Progenitor cell of endocrine pancreas (in vitro differentiated cells): ENCODE measurements at regions not wholly inside any gene's neighbourhood (a gene's known extent, or its start where the extent isn't known, plus 50 kb on each side); places are given as distances from the start of the nearest gene placed in this dataset.

Experiments used
- DNase-seq: peaks from one replicate; pipeline ENCODE4 v3.0.0; 2021; ENCODE audit warnings: low spot score; ENCODE audit not compliant: unreplicated experiment
- H3K27ac Mint-ChIP-seq: 2 replicates; pipeline ENCODE4 v1.8.0; 2021; ENCODE audit warnings: mild to moderate bottlenecking, moderate library complexity, mixed read lengths
- H3K27me3 Mint-ChIP-seq: 2 replicates; pipeline ENCODE4 v1.8.0; 2021; ENCODE audit warnings: mixed read lengths
- H3K36me3 Mint-ChIP-seq: 2 replicates; pipeline ENCODE4 v1.8.0; 2022; ENCODE audit warnings: mixed read lengths; ENCODE audit not compliant: insufficient read depth
- H3K4me1 Mint-ChIP-seq: 2 replicates; pipeline ENCODE4 v1.8.0; 2021; ENCODE audit warnings: low read depth, mixed read lengths
- H3K4me3 Mint-ChIP-seq: 2 replicates; pipeline ENCODE4 v1.8.0; 2021; ENCODE audit warnings: low read depth, mild to moderate bottlenecking, moderate library complexity, mixed read lengths
- H3K9me3 Mint-ChIP-seq: 2 replicates; pipeline ENCODE4 v1.8.0; 2021; ENCODE audit warnings: low read depth, mixed read lengths
- TF ChIP-seq, protein P1 (sequence below): fragments of 200-600 bp; sonication (generic); IDR thresholded peaks from one replicate; pipeline ENCODE4 v1.5.0; 2021; ENCODE audit warnings: antibody characterized with exemption, mild to moderate bottlenecking; ENCODE audit not compliant: unreplicated experiment

DNA sequence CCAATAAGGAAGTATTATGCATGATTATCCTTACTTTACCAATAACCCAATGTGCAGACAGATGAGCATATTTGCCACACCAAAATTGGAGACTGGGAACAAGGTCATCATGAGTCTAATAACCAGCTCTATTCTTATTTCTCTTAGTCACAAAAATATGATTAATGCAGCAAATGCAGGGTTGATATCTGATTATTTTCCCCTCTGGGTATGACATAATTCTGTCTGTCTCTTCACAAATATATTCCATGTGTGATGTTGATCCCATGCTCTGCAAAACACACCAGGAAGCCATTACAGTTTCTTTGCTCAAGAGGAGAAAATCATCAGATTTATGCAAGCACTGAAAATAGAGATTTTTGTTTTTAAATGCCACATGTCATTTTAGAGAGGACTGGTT is 196.5 kb upstream of the DGKB start:
- TF ChIP-seq, protein P1, sequence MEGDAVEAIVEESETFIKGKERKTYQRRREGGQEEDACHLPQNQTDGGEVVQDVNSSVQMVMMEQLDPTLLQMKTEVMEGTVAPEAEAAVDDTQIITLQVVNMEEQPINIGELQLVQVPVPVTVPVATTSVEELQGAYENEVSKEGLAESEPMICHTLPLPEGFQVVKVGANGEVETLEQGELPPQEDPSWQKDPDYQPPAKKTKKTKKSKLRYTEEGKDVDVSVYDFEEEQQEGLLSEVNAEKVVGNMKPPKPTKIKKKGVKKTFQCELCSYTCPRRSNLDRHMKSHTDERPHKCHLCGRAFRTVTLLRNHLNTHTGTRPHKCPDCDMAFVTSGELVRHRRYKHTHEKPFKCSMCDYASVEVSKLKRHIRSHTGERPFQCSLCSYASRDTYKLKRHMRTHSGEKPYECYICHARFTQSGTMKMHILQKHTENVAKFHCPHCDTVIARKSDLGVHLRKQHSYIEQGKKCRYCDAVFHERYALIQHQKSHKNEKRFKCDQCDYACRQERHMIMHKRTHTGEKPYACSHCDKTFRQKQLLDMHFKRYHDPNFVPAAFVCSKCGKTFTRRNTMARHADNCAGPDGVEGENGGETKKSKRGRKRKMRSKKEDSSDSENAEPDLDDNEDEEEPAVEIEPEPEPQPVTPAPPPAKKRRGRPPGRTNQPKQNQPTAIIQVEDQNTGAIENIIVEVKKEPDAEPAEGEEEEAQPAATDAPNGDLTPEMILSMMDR: no peak
- Mint-ChIP-seq H3K4me3 (no peak overlapping the region), H3K27ac (no peak overlapping the region), H3K4me1 (no peaks in the 10 kb centered on the region), H3K27me3 (no peaks in the 10 kb centered on the region), H3K36me3 (no peaks in the 10 kb centered on the region), H3K9me3 (no peaks in the 10 kb centered on the region)
- DNase-seq: no peak

DNA sequence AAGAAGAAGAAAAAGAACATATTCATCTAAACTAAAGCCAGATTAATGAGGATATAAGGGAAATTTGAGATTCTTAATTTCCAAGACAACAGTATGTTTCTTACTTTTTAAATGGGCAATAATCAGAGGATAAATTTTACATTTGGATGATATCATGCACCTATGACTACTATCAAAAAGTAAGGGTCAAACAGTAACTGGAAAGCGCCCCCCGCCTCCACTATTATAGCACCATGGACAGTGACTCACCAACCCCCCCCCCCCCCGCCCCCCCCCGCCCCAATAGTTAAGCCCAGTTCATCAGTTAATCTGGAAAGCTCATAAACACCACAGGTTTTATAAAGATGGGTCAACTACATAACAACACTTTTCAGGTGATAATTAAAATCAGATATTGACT is 194.3 kb upstream of the DGKB start:
- H3K36me3 Mint-ChIP-seq: no peaks in the 10 kb centered on the region
- H3K27me3 Mint-ChIP-seq: no peaks in the 10 kb centered on the region
- H3K4me3 Mint-ChIP-seq: no peak overlapping the region
- TF ChIP-seq, protein P1: no peak
- DNase-seq: no peak
- H3K4me1 Mint-ChIP-seq: no peaks in the 10 kb centered on the region
- H3K9me3 Mint-ChIP-seq: no peaks in the 10 kb centered on the region
- no peak overlapping the region for H3K27ac Mint-ChIP-seq

DNA sequence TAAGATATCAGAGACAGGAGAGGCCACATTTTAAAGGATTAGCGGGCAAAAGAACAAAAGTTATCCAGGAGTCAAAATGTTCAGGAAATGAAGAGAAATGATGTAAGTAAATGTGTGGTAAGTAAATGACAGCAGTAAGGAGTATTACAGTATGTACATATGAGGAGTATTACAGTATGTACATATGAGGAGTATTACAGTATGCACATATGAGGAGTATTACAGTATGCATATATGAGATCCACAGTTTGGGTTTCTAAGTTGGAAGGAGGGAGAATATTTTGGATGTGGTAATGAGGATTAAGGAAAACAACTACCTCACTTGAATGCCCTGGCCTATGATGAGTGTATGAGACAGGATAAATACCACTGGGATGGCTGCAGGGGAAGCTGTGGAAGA is 192.4 kb upstream of the DGKB start:
- Mint-ChIP-seq H3K9me3 (no peaks in the 10 kb centered on the region), H3K27ac (no peak overlapping the region), H3K27me3 (no peaks in the 10 kb centered on the region), H3K36me3 (no peaks in the 10 kb centered on the region), H3K4me3 (no peak overlapping the region), H3K4me1 (no peaks in the 10 kb centered on the region)
- TF ChIP-seq, protein P1: no peak
- no peak for DNase-seq

DNA sequence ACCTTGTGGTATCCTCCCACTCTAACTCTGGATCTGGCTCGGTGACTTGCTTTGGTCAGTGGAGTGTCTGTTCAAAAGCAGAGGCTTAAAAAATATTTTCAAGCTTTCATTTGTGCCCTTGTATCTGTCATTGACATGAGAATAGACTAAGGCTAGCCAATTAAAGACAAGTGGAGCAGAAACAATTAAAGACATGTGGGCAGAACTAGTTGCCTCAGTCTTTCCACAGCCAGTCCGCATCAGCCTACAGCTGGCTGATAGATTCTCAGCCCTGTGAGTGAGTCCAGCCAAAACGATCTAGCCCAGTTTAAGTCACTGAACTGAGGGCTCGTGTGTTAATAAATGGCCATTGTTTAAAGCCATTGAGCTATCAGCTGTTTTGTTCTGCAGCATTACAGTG is 185.2 kb upstream of the DGKB start:
- H3K27ac Mint-ChIP-seq: no peak overlapping the region
- no peak for DNase-seq
- no peaks in the 10 kb centered on the region for H3K4me1 Mint-ChIP-seq
- TF ChIP-seq, protein P1: no peak
- no peaks in the 10 kb centered on the region for H3K9me3 Mint-ChIP-seq
- H3K4me3 Mint-ChIP-seq: no peak overlapping the region
- H3K27me3 Mint-ChIP-seq: no peaks in the 10 kb centered on the region
- H3K36me3 Mint-ChIP-seq: no peaks in the 10 kb centered on the region

DNA sequence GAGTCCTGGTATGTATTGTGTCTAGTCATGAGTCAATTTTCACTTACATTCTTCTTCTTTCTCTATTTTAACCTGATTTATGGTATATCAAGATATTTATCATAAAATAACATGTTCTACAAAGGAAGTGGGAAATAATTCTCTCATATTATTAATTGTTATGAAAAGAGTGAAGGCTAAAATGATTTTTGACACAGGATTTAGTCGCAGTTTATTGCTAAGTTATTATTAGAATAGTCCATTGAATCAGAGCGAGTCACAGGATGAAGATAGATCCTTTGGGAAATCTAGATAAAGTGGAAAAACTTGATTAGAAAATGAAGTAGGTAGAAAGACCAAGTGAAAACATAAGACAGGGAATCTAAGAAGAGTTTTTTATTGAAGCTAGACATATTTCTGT is 184.3 kb upstream of the DGKB start:
- H3K27me3 Mint-ChIP-seq: no peaks in the 10 kb centered on the region
- no peak overlapping the region for H3K27ac Mint-ChIP-seq
- H3K4me3 Mint-ChIP-seq: no peak overlapping the region
- no peaks in the 10 kb centered on the region for H3K36me3 Mint-ChIP-seq
- no peak for DNase-seq
- TF ChIP-seq, protein P1: no peak
- H3K9me3 Mint-ChIP-seq: no peaks in the 10 kb centered on the region
- no peaks in the 10 kb centered on the region for H3K4me1 Mint-ChIP-seq

DNA sequence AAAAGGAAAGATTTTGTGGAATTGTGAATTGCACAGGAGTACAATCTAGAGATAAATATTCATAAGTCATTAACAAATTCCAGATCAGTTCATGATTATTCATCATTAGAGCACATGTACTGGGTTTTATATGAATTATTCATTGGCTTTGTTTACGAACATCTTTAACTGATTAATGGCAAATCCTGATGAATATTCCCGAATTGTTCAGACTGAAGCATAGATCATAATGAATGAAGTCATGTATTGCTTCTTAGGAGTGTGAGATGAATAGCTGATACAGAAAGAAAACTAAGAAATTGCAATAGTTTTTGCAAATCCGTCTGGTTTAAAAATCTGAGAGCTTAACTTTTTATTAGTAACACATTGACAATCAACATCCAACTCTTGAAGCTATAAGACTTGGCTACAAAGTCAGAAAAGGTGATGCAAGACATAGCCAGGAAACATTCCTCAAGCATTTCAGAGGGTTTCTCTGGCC is 183.6 kb upstream of the DGKB start:
- no peaks in the 10 kb centered on the region for H3K27me3 Mint-ChIP-seq
- H3K9me3 Mint-ChIP-seq: no peaks in the 10 kb centered on the region
- TF ChIP-seq, protein P1: no peak
- DNase-seq: no peak
- no peak overlapping the region for H3K4me3 Mint-ChIP-seq
- no peak overlapping the region for H3K27ac Mint-ChIP-seq
- H3K36me3 Mint-ChIP-seq: no peaks in the 10 kb centered on the region
- H3K4me1 Mint-ChIP-seq: no peaks in the 10 kb centered on the region
